ENCODE measurements at regions not wholly inside any gene's neighbourhood (a gene's known extent, or its start where the extent isn't known, plus 50 kb on each side); places are given as distances from the start of the nearest gene placed in this dataset.

GRCh38 chr2:8141079-8141707 is 540.7 kb upstream of the ID2 start:
- TF ChIP-seq TAF1 (IDR thresholded peaks at IDR 0.05; ENCODE audit: borderline replicate concordance, insufficient read depth, low read length) (no peak), SIN3A (IDR thresholded peaks at IDR 0.05; ENCODE audit: borderline replicate concordance, insufficient read depth, low read length) (no peak)
